MCF 10A (cell line): ENCODE measurements at regions not wholly inside any gene's neighbourhood (a gene's known extent, or its start where the extent isn't known, plus 50 kb on each side); places are given as distances from the start of the nearest gene placed in this dataset.
"Not testable (repeated sequence)": the region's sequence is repeated elsewhere in the genome, so short reads cannot be mapped to it uniquely, and the experiment has no call there.

Source experiments
- BruUV-seq: library from RNA; stranded (reverse); fragments of 400-500 nt; replicated peaks from 2 replicates; lab custom pipeline; 2021; lab: Mats Ljungman, UMichigan
- CTCF ChIA-PET: fragments of 300-600 bp; sonication (Branson Sonifier 250); formaldehyde crosslinking; extraction: SDS; loops from one replicate; lab custom pipeline; 2021; ENCODE audit warnings: antibody characterized with exemption, inconsistent platforms; lab: Yijun Ruan, JAX
- POLR2A ChIA-PET: fragments of 300-600, 350-650 bp; sonication (Branson Sonifier 250); formaldehyde crosslinking; extraction: SDS; loops from one replicate; lab custom pipeline; 2020; ENCODE audit warnings: antibody characterized with exemption, inconsistent platforms; lab: Yijun Ruan, JAX
- DNase-seq: peaks from one replicate; pipeline ENCODE4 v3.0.0-alpha.2; 2018; ENCODE audit not compliant: unreplicated experiment
- H3K27ac Mint-ChIP-seq: one replicate; pipeline ENCODE4 v1.8.0; 2022; ENCODE audit warnings: mild to moderate bottlenecking, low read depth, mixed read lengths; ENCODE audit not compliant: unreplicated experiment
- H3K27me3 Mint-ChIP-seq: one replicate; pipeline ENCODE4 v1.8.0; 2022; ENCODE audit warnings: mixed read lengths; ENCODE audit not compliant: insufficient read depth, unreplicated experiment
- H3K36me3 Mint-ChIP-seq: one replicate; pipeline ENCODE4 v1.8.0; 2022; ENCODE audit warnings: mild to moderate bottlenecking, moderate library complexity, mixed read lengths; ENCODE audit not compliant: insufficient read depth, unreplicated experiment
- H3K4me1 Mint-ChIP-seq: one replicate; pipeline ENCODE4 v1.8.0; 2022; ENCODE audit warnings: mixed read lengths; ENCODE audit not compliant: insufficient read depth, unreplicated experiment
- H3K4me3 Mint-ChIP-seq: one replicate; pipeline ENCODE4 v1.8.0; 2022; ENCODE audit warnings: mild to moderate bottlenecking, moderate library complexity, mixed read lengths; ENCODE audit not compliant: unreplicated experiment
- H3K9me3 Mint-ChIP-seq: one replicate; pipeline ENCODE4 v1.8.0; 2022; ENCODE audit warnings: mixed read lengths; ENCODE audit not compliant: unreplicated experiment
- intact Hi-C: fragments of 100-400 bp; cut with micrococcal nuclease; formaldehyde crosslinking; loops from 2 replicates; pipeline ENCODE4 v1.14.1; 2022
- TF ChIP-seq, protein P1 (sequence below): fragments of 200-600 bp; IDR thresholded peaks from one replicate; pipeline ENCODE4 v1.8.0; 2022; ENCODE audit warnings: antibody characterized with exemption, mild to moderate bottlenecking; ENCODE audit not compliant: unreplicated experiment

DNA sequence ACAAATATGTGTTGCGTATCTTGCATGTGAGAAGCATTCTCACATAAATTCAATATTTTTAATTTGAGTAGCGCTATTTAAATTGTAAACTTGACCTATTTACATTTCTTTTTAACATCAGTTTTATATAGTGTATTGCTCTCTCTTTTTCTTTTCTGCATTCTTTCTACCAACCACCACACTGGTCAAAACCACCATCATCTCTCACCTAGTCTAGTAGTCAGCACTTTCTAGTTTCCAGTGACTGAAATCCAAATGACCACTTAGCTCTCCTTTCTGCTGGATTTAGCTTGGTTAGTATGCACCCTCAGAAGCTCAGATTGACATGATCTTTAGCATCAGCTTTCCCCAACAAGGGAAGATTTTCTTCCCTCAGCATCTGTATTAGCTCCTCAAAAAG lies 73.2 kb upstream of the HCRTR2 start:
- H3K36me3 Mint-ChIP-seq: no peaks in the 10 kb centered on the region
- TF ChIP-seq, protein P1, sequence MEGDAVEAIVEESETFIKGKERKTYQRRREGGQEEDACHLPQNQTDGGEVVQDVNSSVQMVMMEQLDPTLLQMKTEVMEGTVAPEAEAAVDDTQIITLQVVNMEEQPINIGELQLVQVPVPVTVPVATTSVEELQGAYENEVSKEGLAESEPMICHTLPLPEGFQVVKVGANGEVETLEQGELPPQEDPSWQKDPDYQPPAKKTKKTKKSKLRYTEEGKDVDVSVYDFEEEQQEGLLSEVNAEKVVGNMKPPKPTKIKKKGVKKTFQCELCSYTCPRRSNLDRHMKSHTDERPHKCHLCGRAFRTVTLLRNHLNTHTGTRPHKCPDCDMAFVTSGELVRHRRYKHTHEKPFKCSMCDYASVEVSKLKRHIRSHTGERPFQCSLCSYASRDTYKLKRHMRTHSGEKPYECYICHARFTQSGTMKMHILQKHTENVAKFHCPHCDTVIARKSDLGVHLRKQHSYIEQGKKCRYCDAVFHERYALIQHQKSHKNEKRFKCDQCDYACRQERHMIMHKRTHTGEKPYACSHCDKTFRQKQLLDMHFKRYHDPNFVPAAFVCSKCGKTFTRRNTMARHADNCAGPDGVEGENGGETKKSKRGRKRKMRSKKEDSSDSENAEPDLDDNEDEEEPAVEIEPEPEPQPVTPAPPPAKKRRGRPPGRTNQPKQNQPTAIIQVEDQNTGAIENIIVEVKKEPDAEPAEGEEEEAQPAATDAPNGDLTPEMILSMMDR: no peak
- BruUV-seq: no TSS peak
- no peaks in the 10 kb centered on the region for H3K9me3 Mint-ChIP-seq
- POLR2A ChIA-PET: interaction anchor here (0.6 kb wide), 1 partner anchor 15 kb away, joined by 3 read pairs; no protein-coding TSS in a partner anchor
- no peaks in the 10 kb centered on the region for H3K27me3 Mint-ChIP-seq
- no peak overlapping the region for H3K4me3 Mint-ChIP-seq
- DNase-seq: no peak
- no peaks in the 10 kb centered on the region for H3K4me1 Mint-ChIP-seq
- CTCF ChIA-PET: no interaction called here
- intact Hi-C loops: no loop called here
- H3K27ac Mint-ChIP-seq: no peak overlapping the region

- POLR2A ChIA-PET: interaction anchor here (0.6 to 1.0 kb wide), 3 partner anchors 12 to 188 kb away, joined by 3 to 4 read pairs (median 3); no protein-coding TSS in a partner anchor
Observed at GRCh38 chr6:55108134-55109130, 65.9 kb upstream of the HCRTR2 start.

DNA sequence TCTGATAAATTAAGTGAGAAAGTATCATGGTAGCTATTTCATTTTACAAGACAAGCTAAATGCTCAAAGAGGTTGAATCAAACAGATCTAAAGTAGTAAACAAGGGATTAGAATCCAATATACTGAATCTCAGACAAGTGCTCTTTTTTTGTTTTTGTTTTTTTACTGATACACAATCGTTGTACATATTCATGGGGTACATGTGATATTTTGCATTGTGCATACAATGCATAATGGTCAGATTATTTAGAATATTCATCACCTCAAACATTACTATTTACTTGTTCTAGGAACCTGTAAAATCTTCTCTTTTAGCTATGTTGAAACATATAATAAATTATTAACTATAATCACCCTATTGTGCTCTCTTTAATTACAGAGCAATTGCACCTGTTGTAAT lies 57.0 kb upstream of the HCRTR2 start:
- Mint-ChIP-seq H3K4me3 (no peak overlapping the region), H3K9me3 (peaks cover 4% of the 10 kb centered on the region), H3K4me1 (no peaks in the 10 kb centered on the region), H3K27me3 (no peaks in the 10 kb centered on the region), H3K27ac (no peak overlapping the region), H3K36me3 (no peaks in the 10 kb centered on the region)
- ChIA-PET POLR2A (interaction anchor here (0.6 to 0.7 kb wide), 2 partner anchors 66 to 116 kb away, joined by 3 read pairs; no protein-coding TSS in a partner anchor), CTCF (no interaction called here)
- TF ChIP-seq, protein P1: no peak
- intact Hi-C loops: no loop called here
- DNase-seq: no peak
- no TSS peak for BruUV-seq

More at GRCh38 chr6:55108134-55109130, 65.9 kb upstream of the HCRTR2 start:
- no peaks in the 10 kb centered on the region for H3K4me1 Mint-ChIP-seq
- DNase-seq: peak; percentile 4
- no peak overlapping the region for H3K4me3 Mint-ChIP-seq
- intact Hi-C loops: no loop called here
- H3K27ac Mint-ChIP-seq: no peak overlapping the region
- TF ChIP-seq, protein P1: no peak
- H3K9me3 Mint-ChIP-seq: no peaks in the 10 kb centered on the region
- CTCF ChIA-PET: interaction anchor here (0.6 to 1.5 kb wide), 3 partner anchors 11 to 1004 kb away, joined by 3 to 5 read pairs (median 3); no protein-coding TSS in a partner anchor
- no peaks in the 10 kb centered on the region for H3K36me3 Mint-ChIP-seq
- H3K27me3 Mint-ChIP-seq: no peaks in the 10 kb centered on the region
- no TSS peak for BruUV-seq

- DNase-seq, BruUV-seq, intact Hi-C loops, POLR2A ChIA-PET, H3K27ac Mint-ChIP-seq, H3K4me3 Mint-ChIP-seq, CTCF ChIA-PET, H3K36me3 Mint-ChIP-seq, H3K4me1 Mint-ChIP-seq, H3K27me3 Mint-ChIP-seq: not testable (repeated sequence)
- peaks cover 19% of the 10 kb centered on the region for H3K9me3 Mint-ChIP-seq
Observed at GRCh38 chr6:55124241-55124640, 50.1 kb upstream of the HCRTR2 start.
